OCI-M2 (cell line): ENCODE measurements at regions not wholly inside any gene's neighbourhood (a gene's known extent, or its start where the extent isn't known, plus 50 kb on each side); places are given as distances from the start of the nearest gene placed in this dataset.

Experiments used
- DNase-seq: peaks from one replicate; lab custom pipeline; 2025; ENCODE audit not compliant: unreplicated experiment; lab: John Stamatoyannopoulos, UW

DNA sequence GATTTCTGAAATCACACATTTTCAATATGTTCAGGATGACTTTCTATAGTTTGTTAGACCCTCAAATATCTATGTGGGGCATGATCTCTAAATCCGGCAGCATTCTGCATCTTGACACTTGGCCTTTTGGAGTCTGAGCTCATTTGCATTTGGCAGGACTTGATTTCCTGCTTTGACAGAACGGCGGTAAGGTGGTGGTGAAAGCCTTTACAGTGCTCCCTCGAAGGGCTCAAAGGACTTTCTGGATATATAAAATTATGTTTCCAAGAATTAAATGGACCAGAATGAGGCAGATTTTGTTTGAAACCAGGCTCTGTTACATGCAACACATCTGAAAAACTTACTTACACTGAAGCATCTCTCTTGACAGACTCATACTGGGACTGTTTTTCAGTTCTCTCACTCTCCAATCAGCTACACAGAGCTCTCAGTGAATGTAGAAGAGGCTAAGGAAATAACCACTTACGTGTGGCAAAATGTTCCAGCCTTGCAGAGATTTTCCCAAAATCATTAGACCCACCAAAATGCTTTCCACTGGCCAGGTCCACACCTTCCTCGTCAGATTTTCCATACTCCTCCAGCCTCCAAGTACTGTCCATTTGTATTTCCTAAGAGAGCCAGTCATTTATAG is 207.2 kb downstream of the SPRY2 start:
- DNase-seq, result no peak

DNA sequence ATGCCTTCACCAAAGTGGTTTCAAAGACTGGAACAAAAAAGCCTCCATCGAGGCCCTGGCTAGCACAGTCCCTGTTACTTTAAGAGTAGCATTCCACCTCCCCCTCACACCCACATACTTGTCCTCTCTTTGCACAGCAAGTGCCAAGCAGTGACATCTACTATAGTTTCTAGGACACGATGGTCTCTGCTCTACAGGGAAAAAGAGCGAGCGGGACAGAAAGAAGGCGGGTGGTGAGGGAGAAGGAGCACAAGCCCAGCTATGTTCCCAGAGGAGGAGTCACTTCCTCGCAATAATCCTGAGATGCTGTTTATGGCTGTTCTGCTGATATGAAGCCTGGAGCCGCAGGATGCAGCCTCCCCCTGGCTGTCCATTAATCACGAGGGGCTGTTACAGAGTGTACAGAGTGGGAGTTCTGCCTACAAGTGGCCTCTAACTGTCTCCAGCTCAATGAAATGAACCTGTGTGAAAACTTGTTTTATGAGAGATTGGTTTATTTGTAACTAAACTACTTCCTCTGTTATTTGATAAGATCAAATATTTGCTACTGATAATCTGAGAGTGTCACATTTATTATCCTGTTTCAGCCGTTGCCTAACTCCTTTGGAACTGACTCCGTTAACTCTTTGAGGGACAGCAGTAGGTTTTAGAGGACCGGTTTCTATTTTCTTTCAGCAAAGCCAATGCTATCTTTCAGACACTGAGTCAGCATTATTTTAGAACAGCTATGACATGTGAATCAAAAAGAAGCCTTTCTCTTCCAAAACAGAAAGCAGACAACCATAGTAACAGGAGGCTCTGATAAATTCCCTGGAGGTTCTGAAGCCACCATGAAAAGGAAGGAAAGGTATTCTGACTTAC is 208.0 kb downstream of the SPRY2 start:
- no peak for DNase-seq

DNA sequence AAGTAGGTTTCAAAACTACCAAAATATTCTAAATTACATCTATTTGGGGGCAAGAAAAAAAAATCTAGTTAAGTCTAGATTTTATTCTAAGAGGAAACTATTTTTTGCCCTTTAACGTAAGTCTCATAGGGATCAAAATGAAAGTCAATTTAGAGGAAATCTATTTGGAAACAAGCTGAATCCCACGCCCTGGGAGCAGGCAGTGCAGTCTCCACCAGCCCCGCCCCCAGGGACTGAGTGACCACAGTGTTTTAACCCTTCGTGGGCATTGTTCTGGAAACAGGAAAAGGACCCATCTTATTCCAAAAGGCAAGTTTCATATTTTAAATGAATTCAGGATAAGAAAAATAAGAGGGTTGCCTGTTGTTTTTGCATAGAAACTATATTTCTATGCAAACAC is 209.7 kb downstream of the SPRY2 start:
- DNase-seq, result no peak

DNA sequence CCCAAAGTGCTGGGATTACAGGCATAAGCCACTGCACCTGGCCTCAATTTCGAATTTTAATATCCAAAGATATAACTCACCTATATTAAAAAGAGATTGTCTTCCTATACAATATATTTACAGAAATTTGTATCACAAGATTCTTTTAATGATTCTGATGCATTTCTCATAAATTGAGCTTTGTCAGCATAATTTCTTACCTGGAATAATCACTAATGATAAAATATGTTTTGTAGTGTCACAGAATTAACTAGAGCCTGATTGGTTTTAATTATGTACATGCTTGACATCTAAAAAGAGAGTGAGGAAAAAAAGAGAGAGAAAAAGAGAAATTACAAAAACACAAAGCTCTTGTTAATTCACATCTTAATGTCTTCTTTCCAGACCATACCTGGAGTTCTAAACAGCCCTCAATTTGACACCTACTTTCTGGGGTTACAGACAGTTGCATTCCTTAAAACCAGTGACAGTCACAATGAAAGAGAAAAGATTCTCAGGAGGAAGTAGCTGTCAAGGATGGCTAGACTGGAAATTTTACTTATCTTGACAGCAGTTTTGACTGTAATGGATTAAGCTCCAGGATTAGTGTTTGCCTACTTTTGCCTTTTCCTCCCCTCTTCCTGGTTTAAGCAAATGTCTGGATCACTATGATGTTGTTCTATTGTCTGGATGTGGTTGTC is 214.4 kb downstream of the SPRY2 start:
- no peak for DNase-seq

DNA sequence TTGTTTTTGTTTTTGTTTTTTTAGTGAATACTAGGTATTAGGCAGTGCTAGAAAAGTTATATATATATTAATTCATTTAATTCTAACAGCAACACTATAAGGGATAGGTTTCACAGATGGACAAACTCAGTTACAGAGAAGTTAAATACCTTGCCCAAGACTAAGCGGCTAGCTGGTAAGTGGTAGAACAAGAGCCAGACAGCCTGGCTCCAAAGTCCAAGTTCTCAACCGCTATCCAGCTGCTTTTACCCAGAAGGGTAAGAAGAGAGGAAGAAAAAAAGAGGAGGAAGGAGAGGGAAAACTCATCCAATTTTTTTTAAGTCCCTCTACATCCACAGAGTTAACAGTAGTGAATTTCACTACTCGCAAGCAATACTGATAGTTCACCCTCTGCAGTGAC is 217.0 kb downstream of the SPRY2 start:
- no peak for DNase-seq

DNA sequence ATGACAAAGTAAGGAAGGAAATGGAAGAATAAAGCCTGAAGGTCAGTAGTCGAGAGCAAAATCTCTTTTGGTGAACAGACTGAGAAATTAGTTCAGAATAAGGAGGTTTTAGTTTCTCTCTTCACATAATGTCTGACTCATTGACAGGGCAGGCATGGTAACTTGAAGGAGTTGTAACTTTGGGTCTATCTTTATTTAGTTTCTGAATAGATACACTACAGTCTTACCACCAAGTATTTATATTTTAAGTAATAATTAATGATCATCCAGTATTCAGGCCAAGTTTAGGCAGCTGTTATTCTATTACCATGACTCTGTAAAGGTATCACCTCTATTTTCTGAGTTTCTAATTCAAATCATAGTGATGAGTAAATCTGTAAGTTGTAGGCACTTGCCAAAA is 219.9 kb downstream of the SPRY2 start:
- DNase-seq, result no peak

DNA sequence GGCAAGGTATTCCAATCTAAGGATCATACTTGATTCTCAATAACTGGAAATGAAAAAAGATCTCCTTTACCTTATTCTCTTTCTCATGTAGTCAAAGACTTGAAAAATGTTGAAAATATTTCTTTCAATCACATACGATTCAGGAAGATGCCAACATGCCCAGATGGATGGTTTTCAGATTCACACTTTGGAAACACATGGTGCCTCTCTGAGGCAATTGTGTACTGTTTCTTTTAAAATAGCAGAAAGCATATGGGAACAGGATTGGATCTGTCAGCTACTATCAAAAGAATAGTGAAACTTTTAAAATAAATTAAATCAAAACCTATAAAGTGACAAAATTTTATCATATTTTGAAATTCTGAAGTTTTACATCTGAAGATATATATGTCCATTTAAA is 222.4 kb downstream of the SPRY2 start:
- no peak for DNase-seq

DNA sequence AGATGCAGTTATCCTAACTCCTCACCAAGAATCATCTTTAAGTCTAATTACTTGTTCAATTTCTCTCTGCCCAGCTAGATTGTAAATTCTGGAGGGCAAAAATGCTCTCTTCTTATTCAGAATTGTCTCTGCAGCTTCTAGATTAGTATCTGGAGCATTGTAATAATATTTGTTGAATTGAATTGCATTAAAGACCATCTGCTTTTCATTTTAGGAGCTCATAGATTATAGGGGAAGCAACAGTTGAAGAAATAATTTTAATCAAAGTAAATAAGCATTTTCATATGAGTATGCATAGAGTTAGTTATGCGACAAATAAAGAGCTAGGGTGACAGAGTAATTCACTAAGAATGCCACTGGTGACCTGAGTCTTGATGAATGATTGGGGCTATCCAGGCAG is 222.8 kb downstream of the SPRY2 start:
- no peak for DNase-seq

DNA sequence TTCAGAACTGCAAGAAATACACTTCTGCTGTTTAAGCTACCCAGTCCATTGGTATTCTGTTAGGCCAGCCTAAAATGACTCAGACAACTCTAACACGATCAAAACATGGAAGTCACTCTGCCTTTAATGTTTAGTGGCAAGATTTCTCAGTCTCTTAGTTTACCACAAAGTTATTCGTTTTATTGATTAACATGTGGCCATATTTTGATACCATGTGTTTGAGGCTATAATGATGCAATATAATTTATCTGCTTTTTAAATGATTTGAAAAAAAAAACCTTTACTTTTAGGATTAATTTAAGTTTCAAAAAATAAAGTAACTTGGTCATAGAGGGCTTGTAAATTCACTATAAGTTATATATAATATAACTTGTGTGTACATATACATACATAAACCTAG is 223.4 kb downstream of the SPRY2 start:
- no peak for DNase-seq

DNA sequence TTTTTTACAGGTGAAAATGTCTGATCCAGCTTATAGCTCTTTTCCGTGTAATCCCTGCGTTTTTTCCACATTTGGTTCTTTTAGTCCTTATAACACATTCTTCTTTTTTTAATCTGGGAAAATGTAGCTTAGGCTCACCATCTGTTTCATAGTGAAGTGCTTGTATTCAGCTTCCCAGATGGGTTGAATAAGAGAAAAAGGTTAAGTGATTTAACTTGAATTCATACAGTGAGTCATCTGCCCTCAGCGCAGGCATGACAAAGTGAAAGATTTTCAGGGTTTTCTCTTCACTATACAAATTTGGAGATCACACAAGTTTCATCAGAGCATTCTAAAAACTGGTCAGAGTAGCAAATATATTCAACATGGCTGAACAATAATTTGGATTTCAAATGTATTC is 224.8 kb downstream of the SPRY2 start:
- DNase-seq, result no peak

DNA sequence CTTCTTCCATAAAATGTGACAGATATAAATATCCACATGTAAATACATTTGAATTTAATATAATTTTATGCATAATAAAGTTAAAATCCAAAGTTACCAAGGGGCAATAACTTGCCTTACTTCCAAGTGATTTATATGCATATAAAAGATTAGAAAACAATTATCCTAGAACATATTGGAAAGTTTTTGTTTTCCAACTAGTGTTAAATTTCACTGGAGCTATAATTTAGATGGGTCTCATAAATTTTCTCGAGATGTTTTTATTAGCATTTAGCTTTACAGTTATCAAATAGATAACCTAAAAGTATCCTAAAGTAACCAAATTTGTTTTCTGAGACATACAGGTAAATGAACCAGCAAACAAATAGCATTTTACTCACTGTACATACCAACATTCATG is 225.3 kb downstream of the SPRY2 start:
- no peak for DNase-seq

DNA sequence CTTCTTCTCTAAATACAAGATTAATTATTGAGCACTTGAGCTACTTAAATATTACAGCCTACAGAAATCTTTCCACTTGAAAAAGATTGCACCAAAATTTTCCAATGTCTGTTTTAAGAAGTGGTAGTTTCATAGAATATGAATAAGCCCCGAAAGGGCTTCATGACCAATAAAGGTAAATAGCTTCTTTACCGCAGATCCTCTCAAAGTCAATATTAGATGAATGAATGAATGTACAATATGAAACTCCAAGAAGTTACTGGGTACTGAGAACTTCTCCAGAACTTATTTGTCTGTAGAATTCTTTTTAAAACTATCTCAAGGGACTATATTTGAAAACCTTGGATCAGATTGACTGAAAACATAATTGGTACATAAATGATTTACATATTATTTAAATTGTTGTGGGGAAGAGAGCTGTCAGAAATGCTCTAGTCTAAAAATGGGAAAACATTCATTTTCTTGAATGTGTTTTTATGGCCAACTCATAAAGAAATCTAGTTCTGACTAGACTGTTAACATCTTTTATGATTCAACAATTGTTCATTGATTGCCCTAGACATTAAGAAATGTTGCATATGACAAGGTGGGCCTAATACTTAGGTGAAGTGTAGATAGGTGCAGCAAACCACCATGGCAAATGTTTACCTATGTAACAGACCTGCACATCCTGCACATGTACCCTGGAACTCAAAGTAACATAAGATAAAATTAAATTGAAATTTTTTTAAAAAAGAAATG is 227.0 kb downstream of the SPRY2 start:
- DNase-seq, result no peak

DNA sequence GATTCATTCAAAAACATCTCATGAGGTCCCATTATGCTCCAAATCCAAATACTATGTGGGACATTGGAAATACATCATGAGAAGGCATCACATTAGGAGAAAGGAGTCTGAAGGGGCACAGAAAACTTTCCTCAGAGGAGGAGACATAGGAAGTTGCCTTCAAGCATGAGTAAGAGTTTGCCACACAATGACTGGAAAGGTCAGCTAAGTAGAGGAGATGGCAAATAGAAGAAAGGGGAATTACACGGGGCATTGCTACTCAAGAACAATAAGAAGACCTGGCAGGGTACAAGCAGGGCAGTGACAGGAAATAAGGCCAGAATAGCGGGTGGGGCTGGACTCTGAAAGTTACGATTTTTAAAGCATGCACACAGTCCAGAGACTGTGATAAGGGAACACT is 231.6 kb downstream of the SPRY2 start:
- DNase-seq, result no peak

DNA sequence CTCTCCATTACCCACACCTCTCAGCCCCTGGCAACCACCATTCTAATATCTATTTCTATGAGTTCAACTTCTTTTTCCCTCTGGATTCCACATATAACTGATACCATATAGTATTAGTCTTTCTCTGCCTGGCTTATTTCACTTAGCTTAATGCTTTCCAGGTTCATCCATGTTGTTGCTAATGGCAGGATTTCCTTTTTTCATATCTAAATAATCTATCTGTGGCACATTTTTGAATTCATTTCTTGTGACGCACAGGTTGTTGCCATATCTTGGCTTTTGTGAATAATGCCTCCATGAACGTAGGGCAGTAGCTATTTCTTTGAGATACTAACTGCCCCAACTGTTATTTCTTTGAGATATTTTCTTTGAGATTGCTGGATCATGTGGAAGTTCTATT is 235.6 kb downstream of the SPRY2 start:
- no peak for DNase-seq

DNA sequence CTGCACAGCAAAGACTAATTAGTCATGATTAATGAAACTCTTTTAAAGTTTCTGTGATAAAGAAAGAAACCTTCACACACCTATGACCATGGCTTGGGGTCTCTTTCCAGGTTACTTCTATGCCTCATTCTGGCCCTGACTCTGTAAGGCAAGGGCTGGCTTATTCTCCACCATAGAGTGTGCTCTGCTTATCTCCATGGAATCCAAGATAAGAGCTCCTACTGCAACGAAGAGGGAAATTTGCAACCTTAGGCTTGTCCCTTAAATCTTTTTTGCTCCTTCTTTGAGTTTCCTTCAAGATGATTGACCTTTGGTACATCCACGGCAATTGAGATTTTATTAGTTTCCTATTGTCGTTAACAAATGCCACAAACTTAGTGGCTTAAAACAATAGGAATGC is 239.9 kb downstream of the SPRY2 start:
- no peak for DNase-seq

DNA sequence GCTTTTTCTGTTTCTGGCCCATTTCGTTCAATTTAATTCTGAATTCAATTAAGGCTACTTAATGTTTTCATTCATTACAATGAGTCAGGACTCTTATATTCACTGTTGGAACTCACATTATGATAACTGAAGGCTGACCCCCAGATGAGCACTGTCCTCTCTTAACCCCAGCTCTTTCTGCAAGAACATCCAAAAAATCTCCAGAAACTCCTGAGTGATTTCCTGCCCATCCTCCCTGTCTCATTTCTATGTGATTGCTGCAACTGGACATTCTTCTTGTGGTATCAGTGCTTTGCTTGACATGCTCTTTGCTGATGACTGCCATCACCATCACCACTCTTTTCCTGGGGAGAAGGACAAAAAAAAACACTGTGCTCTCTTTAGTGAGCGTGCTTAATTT is 240.3 kb downstream of the SPRY2 start:
- no peak for DNase-seq

DNA sequence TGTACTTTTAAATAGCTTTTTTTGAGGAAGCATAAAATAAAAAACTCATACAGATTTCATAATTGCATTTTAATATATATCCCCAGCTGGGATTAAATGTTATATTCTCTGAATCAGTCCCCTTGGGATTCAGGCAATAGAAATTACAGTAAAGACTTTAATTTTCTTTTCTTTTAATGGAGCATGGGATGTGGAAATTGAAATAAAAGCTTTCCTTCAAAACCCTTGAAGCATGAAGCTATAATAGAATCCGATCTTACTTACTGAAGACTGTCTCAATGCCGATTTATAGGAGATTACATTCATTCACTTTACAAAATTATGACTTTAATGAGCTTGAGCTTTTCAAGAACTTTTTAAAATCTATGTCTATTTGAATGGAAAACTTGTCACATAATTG is 243.4 kb downstream of the SPRY2 start:
- no peak for DNase-seq

DNA sequence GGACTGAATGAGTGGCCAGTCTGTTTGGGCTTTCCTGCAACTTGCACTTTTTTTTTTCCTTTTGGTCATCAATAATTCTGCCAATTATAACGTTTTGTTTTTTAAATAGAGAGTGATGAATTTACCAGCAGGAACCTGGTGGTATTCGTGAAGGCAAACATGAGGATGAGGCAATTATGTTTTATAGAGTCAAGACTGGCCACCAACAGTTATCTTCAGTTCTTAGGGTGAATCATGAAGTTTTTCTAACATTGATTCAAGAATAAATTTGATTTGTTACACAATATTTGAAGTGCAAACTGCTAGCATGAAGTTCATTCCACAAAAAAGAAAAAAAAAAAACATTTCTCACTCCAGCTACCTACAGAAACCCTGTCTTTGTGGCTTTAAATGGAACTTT is 244.5 kb downstream of the SPRY2 start:
- DNase-seq, result no peak

DNA sequence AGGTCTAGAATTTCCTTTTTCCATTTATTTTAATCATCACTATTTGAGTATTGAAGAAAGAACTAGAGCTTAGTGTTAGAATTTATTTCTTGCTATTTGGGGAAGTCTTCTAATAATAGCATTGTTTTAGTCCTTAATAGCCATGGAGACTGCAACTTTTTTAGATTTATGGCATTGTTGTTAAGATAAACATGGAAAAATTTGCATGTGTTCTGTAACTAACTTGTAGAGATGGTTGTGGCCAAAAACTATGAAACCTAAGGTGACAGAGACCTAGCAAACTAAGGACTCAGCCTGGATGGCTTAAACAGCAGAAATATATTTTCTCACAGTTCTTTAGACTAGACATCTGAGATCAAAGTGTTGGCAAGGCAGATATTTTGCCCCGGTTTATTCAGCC is 246.4 kb downstream of the SPRY2 start:
- DNase-seq, result no peak

DNA sequence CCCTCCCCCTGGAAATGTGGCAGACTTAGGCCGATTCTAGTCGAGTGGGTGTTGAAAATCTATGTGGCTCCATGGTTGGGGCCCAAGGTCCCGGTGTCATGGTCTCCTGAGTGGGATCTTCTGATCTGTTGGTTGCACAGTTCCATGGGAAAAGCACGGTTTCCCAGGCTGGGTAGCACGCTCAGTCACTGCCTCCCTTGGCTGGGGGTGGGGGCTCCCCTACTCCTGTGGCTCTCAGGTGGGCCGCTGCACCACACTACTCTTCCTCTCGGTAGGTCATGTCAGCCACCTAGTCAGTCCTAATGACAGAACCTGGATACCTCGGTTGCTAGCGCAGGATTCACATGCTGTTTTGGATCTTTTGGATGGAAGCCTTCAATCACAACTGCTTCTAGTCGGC is 247.0 kb downstream of the SPRY2 start:
- no peak for DNase-seq

DNA sequence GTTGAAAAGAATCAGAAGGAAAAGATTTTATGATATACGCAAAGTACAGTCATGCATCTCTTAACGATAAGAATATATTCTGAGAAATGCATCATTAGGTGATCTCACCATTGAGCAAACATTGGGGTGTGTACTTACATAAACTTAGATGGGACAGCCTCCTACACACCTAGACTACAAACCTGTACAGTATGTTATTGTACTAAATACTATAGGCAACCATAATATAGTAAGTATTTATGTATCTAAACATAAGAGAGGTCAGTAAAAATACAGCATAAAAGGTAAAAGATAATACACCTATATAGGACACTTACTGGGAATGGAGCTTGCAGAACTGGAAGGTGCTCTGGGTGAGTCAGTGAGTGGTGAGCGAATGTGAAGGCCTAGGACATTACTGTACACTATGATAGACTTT is 254.6 kb downstream of the SPRY2 start:
- no peak for DNase-seq
